SW480 (cell line): ENCODE measurements at regions not wholly inside any gene's neighbourhood (a gene's known extent, or its start where the extent isn't known, plus 50 kb on each side); places are given as distances from the start of the nearest gene placed in this dataset.
"Not testable (repeated sequence)": the region's sequence is repeated elsewhere in the genome, so short reads cannot be mapped to it uniquely, and the experiment has no call there.

Experiments
- DNase-seq: peaks from one replicate; pipeline ENCODE4 v3.0.0-alpha.2; 2016; ENCODE audit warnings: low spot score

DNA sequence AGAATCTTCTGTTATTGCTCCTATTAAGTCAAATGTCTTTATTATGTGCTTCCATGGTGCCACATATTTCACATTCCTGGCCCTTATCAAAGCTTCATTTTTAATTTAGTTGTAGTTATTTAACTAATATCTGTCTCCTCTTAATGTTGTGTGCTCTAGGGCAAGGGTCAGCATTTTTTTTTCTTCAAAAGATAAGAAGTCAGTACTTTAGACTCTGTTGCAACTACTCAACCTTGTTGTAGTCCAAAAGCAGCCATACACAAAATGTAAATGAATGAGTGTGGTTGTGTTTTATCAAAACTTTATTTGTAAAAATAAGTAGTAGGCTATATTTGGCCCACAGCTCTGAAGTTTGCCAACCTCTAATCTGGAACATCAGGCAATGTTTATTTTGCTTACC, 394.7 kb upstream of the CBLB start:
- DNase-seq, result no peak

DNA sequence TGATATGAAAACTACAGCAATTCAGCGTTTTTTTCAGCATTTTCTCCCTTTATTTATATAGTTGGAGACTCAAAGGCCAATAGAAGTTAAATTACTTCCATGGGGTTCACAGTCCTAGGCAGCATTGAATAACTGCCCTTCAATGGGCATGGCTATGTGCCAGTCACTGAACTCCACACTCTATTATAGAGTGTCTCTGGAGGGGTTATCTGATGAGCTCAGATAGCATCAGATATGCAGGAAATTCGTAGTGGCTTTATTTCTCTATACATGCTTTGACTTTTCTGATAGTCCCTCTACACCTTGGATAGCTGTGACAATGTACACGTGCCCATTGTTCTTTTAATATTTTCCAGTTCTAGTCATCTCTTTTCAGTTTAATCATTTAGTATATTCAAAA, 396.9 kb upstream of the CBLB start:
- no peak for DNase-seq

DNA sequence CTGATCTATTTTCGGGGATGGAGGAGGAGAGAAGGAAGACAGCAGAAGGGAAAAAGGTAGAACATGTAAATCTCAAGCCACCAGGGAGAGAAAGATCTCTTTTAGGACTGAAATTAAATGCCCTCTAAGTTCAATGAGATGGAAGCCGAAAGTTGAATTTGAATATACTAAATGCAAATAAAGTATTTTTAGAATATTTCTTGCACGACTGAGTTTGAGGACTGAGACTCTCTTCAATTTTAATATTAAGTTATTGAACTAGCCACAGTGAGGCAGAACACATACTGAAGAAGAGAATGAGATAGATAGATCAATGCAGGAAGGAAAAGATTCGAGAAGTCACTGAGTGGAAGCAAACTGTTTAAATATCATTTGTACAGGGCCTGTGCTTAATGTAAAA, 399.9 kb upstream of the CBLB start:
- no peak for DNase-seq

DNA sequence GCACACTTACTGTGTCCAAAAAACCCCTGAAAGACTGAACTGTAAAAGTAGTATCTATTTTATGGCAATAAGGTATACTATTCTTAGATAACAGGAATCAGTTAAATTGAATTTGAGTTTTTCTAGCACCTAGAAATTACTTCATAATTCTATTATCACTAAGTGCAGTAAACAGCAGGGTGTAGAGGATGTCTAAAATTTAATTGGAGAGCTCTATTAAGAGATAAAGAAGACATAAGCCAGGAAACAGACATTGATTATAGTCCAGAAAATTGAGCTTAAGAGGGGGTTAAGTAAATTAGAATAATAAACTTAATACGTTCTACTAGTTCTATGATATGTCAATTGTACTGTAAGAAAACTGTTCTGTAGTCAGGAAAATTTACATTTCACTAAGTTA, 403.5 kb upstream of the CBLB start:
- no peak for DNase-seq

DNA sequence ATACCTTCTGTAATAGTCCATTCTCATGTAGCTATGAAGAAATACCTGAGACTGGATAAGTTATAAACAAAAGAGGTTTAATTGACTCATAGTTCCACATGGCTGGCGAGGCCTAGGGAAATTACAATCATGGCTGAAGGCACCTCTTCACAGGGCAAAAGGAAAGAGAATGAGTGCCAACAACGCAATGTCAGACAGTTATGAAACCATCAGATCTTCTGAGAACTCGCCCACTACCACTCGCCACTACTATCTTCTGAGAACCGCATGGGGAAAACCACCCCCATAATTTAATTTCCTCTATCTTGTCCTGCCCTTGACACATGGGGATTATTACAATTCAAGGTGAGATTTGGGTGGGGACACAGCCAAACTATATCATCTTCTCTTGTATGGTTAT, 406.8 kb upstream of the CBLB start:
- DNase-seq, result no peak

DNA sequence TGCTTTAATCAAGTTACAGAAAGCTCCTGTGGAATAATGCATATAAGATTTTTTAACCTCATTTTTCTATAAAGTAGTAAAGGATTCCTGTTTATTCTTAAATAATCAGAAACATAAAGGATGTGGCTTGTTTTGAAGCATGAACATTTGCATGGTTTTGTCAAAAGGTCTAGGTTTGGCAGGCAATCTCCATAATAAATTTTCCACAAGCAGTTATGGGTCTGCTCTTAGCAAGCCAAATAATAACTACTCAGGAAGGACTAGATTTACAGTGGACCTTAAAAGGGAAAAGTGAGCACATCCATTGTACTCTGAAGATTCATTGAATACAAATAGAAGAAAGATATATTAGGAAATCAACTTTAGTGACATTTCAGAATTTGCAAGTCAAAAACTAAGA, 407.3 kb upstream of the CBLB start:
- no peak for DNase-seq

DNA sequence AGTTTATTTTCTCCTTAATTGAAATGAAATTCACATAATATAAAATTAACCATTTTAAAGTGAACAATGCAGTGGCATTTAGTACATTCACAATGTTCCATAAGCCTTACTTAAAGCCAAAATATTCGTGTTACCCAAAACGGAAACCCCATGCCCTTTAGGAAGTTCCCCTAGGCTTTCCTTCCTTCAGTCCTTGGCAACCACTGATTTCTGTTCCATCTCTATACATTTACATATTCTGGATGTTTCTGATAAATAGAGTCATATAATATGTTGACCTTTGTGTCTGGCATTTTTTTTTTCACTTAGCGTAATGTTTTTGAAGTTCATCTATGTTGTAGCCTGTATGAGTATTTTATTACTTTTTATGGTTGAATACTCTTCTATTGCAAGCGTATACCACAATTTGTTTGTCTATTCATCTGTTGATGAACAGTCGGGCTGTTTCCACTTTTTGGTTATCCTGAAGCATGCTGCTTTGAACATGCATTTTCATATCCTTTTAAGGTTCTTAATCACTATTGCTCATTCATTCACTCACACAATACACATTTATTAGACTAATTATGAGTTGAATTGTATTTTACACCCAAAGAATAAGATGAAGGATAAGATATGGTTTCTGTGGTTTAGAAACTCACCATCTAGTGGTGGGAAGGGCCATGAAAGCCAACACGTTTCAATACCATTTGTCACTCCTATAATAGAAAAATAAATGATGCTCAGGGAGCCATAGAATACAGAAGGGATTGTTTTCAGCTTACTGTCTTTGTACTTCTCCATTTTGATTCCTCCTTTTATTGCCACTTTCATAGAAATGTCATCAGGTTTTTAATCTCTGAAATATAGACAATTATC, 408.2 kb upstream of the CBLB start:
- no peak for DNase-seq

DNA sequence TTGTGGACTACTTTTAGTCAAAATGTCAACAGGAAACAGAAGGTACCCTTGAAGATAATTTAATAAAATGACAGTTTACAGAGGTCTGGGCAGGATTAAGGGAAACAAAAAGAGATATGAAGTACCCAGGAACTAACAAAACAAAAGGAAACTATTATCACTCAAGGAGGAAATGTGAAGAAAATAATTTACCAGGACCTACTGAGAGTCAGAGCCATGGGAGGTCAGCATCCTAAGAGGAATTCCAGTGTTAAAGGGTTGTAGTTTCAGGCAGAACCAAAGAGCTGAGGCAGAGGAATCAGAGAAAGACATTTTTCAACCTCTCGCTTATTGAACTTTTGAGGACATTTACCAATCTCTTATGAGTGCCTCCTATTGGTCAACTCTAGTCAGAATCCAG, 408.9 kb upstream of the CBLB start:
- no peak for DNase-seq

DNA sequence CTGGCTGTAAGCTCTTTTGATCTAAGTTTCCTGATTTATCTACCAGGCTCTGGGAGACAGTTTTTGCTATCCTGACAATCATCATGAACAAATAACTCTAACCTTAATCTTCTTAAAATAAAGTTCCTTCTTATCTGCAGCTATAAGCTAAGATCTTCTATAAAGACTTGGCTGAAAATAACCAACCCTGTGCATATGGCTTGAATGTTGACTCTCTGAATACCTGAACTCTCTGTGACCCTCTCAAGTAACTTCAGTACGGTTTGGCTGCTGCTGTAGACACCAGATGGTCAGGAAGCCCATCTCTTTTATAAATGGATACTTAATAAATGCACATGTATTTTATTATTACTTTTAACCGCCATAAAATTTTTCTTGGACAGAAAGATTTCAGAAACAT, 412.4 kb upstream of the CBLB start:
- no peak for DNase-seq

DNA sequence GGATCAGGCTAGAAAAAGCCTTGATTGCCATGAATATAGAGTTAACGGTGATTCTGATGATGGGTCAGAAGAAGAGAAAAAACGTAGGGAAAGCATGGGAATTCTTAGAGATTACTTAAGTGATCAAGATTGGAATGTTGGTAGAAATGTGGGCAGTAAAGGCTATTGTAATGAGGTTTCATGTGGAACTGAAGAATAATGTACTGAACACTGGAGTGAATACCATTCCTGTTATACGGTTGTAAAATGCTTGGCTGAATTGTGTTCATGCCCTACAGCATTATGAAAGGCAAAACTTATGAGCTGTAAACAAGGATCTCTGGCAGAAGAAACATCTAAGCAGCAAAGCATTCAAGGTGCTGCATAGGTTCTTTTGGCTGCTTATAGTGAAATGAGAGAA, 414.1 kb upstream of the CBLB start:
- DNase-seq, result no peak

DNA sequence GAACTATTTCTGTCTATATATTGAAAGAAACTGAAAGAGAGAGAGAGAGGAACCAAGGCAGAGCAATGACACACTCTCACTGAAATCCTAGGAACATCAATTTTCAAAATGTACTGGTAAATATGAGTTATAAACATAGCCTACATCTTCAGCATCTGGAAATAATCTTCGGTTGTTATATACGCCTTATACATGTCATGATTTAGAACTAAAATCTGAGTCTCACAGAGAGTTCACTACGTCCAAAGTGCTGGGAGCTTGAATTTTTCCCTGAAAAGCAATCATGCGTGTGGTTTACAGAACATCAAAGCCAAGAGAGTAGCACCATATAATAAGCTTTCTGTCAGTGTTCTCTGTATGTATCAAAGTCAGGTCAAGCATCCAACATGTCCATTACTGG, 420.0 kb upstream of the CBLB start:
- no peak for DNase-seq

DNA sequence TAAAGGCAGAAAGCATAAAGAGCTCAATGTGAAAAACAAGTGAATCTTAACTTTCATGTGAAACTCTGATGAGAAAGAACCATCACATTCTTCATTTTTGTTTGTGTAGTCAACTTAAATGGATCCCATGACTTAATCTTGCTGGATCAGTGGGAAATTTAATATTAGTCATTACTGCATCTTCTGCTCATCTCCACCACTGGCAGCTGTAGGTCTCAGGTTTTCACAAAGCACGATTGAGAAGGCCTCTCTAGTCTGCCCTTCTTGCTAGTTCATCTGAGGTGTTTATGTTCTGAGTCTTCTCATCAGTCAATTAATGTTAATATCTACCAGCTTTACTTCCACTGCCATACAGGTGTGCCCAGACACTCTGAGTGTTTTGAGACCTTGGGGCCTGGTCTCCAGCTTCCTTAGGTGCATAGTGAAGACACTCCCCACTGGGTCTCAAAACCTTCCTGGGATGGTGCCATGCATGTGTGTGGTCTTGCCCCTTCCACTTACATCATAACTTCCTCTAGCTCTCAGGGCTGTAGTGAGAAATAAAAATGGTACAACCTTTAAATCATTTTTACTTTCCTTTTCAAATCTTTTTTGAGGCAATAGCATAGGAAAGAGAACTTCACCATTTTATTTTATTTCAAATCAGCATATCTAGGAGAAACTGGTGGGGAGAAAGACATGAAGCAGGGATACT, 421.6 kb upstream of the CBLB start:
- no peak for DNase-seq

DNA sequence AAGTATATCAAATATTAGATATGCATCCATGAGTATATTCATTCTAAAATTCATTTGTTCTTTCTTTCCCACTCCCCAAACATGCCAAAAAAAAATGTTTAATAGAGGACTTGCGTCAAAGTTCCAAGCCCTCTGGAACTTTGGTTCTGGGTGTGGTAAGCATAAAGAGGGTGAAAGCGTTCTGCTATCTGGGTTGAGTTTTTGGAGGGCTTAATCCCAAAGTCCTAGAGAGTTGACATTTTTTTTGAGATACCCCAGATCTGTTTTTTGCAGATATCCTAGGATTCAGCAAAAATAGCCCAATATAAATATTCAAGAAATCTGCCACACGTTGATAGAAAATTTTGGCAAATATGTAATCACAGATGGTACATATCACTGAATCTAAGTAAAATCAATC, 424.3 kb upstream of the CBLB start:
- no peak for DNase-seq

DNA sequence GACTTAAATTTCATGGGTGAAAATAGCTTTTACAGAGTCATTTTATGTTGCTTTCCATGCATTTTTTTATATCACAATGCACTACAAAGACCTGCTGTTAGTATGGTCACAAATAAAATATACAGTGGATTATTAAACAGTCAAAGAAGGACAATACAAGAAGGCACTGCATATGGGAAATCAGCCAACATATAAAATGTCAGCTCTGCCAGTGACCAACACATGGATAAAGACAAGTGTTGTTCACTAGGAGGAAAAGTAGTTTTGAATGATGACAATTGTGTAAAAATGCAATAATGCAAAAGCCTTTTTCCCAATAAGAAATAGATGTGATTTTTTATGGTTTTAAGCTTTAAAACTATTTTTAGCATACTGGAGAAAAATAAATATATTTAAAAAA, 425.3 kb upstream of the CBLB start:
- no peak for DNase-seq

DNA sequence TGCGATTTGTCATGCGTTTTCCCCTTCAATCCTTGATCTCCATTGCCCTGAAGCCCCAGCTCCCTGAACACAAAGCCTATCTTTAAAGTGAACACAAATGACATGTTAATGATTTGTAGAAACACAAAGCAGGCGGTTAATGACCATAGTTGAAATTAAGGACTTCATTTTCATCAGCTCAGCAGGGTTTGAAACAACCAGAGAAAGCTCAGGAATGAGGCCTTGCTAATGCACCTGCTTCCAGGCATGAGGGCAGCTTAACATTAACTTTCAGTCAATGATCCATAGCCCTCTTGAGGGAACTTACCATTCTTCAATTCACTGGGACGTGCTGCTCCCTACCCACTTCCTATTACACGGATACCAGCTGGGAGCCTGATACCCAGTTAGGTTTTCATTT, 427.2 kb upstream of the CBLB start:
- no peak for DNase-seq

DNA sequence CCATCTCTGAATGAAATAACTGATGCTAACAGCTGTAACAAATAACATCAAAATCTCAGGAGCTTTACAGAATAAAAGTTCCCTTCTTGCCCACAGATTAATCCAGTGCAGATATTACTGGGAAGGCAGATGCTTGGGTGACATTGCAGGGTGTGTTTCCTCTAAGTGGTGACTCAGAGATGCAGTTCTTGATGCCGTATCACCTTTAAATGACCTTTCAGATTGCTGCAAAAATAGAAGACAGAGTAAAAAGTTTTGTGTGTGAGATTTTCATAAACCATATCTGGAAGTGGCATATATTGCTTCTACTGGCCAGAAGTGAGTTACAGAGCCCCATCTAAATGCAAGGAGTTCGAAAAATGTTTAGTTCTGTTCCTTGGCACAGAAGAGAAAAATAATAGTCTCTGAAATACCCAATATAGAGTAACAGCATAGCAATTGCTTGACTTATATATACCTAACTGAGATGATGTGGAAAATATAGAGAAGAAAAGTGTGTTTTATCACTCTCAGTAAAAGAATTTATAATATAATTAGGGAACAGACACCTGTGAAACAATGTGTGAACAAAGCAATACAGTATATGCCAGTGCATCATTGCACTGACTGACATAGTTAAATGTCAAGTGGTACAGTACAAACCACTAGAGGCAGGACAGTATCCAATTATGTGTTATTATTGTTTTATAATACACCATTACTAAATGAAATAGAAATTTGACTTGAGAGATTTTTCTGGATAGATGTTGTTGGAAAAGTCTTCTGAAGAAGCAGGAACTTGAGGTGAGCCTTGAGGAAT, 430.7 kb upstream of the CBLB start:
- no peak for DNase-seq

DNA sequence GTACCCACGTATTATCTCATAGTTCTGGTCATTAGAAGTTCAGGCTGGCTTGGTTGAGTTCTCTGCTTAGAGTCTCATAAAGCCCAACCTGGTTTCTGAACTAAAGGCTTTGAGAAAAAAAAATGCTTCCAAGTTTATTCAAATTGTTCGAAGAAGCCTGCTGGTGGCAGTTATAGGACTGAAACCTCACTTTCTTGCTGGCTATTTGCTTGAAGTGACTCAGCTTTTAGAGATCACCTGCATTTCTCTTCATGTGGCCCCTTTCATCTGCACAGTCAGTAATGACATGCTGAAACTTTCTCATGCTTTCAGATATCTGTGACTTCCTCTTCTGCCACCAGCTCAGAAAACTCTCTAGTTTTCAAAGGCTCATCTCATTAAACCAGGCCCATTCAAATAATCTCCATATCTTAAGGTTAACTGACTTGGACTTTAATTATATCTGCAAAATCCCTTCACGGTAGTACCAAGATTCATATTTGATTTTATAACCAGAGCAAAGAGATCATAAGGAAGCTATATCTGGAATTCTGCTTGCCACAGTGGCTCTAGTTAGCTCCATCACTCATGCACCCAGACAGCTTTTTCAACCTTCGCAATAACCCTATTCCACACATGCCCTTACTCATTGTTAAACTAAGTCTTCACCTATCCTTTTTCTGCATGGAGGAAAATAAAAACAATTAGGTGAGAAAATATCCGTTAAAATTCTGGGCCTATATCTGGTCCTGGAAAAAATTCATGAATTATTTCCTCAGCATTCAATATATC, 433.8 kb upstream of the CBLB start:
- DNase-seq, result no peak

DNA sequence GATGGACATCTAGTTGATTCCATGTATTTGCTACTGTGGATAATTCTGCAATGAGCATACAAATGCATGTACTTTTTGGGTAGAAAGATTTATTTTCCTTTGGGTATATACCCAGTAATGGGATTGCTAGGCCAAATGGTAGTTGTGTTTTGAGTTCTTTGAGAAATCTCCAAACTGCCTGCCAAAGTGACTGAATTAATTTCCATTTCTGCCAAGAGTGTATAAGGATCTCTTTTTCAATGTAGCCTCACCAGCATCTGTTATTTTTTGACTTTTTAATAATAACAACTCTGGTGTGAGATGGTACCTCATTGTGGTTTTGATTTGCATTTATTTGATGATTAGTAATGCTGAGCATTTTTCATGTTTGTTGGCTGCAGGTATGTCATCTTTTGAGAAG, 435.0 kb upstream of the CBLB start:
- DNase-seq, result no peak

DNA sequence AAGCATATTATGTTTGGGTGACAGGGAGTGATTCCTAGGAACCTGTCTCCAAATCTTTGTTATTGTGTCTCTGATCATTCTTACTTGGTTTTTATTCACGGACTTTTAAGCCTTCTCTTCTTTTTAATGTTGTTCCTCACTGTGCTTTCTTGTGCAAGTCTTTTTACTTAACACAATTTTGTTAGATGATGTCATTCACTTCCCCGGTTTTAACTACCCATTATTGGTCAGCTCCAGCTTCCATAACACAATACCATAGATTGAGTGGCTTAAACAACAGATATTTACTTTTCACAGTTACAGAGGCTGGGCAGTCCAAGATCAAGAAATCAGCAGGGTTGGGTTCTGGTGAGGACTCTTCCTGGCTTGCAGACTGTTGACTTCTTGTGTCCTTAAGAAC, 436.3 kb upstream of the CBLB start:
- DNase-seq, result no peak

DNA sequence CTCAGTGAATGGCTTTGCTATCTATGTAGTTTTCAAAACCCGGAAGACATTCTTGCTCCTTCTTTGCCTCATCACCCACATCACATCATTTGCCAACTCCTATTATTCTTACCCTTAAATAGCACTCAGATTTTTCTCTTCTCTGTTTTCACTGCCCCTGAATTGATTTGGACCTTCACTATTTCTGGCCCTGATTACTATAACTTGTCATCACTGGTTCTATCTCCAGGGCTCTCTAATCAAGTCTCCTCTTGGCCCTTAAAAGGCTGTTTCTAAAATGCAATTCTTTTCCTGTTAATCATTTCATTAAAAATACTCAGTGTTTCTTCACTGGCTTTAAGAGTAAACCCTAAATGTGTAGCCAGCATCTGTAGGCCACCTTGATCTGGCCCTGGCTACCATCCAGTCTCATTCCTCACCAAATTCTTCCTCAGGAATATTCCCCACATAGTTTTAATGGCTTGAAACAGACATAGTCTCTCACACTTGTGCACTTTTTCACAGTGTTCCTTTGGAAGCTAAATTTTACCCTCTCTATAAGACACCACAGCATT, 437.1 kb upstream of the CBLB start:
- DNase-seq, result no peak

DNA sequence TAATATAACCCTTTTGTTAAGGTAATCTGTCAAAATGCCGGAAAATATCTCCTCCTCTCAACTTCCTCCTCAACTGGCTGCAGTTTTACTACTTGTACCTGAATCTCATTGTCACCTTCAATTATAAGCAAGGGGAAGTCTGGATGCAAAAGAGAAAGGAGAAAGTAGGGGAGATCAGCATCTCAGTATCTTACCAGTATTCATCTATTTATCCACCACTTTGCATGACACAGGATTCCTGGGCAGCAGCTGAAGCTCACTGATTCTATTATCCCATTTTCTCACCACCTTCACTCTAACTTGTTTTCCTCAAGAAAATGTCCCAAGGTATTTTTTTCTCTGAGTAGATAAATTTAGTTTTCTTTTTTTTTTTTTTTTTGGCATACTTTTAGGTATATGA, 440.5 kb upstream of the CBLB start:
- no peak for DNase-seq

DNA sequence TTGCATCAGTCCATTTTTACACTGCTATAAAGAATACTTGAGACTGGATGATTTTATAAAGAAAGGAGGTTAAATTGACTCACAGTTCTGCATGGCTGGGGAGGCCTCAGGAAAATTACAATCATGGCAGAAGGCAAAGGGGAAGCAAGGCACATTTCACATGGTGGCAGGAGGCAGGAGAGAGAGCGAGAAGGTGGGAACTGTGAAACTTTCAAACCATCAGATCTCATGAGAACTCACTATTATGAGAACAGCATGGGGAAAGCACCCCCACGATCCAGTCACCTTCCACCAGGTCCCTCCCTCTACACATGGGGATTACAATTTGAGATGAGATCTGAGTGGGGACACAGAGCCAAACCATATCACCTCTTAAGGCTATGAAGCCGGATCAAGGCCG, 441.0 kb upstream of the CBLB start:
- not testable (repeated sequence) for DNase-seq
